ENCODE measurements at regions not wholly inside any gene's neighbourhood (a gene's known extent, or its start where the extent isn't known, plus 50 kb on each side); places are given as distances from the start of the nearest gene placed in this dataset.
"Not testable (repeated sequence)": the region's sequence is repeated elsewhere in the genome, so short reads cannot be mapped to it uniquely, and the experiment has no call there.

DNA sequence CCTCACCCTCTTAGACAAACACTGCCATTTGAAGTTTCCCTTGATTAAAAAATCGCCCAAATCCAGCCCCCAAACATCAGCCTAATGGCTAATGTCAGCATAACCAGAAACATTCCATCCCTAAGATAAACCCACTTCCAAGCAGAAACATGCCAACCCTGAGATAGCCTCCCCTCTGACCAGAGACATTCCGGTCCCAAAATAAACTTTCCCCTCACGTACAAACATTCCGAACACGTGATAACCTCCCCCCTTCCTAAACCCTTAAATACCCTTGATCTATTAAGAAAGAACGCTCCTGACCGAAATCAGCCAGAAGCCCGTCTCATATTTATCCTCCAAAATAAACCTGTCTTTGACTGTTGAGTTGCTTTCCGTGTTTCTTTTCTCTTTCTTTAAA is 237.2 kb downstream of the ASMT start:
- Mint-ChIP-seq H3K36me3 (ENCODE audit: insufficient read depth) (no peaks in the 10 kb centered on the region), H3K9me3 (no peaks in the 10 kb centered on the region), H3K4me3 (no peak overlapping the region), H3K4me1 (ENCODE audit: low read depth) (no peaks in the 10 kb centered on the region), H3K27me3 (ENCODE audit: low read depth) (no peaks in the 10 kb centered on the region)
- DNase-seq (no peak), ATAC-seq (no peak)

DNA sequence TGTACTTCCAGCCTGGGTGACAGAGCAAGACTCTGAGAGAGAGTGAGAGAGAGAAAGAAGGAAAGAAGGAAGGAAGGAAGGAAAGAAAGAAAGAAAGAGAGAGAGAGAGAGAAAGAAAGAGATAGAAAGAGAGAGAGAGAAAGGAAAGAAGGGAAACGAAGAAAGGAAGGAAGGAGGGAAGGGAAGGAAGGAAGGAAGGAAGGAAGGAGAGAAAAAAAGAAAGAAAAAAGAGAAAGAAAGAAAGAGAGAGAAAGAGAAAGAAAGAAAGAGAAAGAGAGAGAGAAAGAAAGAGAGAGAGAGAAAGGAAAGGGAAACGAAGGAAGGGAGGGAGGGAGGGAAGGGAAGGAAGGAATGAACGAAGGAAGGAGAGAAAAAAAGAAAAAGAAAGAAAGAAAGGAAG is 238.6 kb downstream of the ASMT start:
- DNase-seq: no peak
- no peaks in the 10 kb centered on the region for H3K36me3 Mint-ChIP-seq (ENCODE audit: insufficient read depth)
- no peaks in the 10 kb centered on the region for H3K4me1 Mint-ChIP-seq (ENCODE audit: low read depth)
- no peaks in the 10 kb centered on the region for H3K27me3 Mint-ChIP-seq (ENCODE audit: low read depth)
- no peak for ATAC-seq
- no peaks in the 10 kb centered on the region for H3K9me3 Mint-ChIP-seq
- H3K4me3 Mint-ChIP-seq: no peak overlapping the region

- Mint-ChIP-seq H3K4me1 (ENCODE audit: low read depth) (no peaks in the 10 kb centered on the region), H3K27me3 (ENCODE audit: low read depth) (no peaks in the 10 kb centered on the region), H3K9me3 (no peaks in the 10 kb centered on the region), H3K36me3 (ENCODE audit: insufficient read depth) (no peaks in the 10 kb centered on the region), H3K4me3 (no peak overlapping the region)
- DNase-seq: no peak
- ATAC-seq: no peak
These were observed 239.1 kb downstream of the ASMT start for GRCh38 chrX:1853916-1854315.

DNA sequence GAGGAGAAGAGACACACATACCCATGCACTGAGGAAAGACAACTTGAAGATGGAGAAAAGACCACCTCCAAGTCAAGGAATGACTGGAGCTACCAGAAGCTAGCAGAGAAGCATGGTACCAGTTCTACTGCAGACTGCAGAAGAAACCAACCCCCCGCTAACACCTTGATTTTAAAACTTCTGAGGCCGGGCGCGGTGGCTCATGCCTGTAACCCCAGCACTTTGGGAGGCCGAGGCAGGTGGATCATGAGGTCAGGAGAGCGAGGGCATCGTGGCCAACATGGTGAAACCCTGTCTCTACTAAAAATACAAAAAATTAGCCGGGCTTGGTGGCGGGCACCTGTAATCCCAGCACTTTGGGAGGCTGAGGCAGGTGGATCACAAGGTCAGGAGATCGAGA is 240.0 kb downstream of the ASMT start:
- not testable (repeated sequence) for H3K27me3 Mint-ChIP-seq (ENCODE audit: low read depth); H3K4me3 Mint-ChIP-seq; H3K9me3 Mint-ChIP-seq; H3K4me1 Mint-ChIP-seq (ENCODE audit: low read depth); ATAC-seq; H3K36me3 Mint-ChIP-seq (ENCODE audit: insufficient read depth); DNase-seq

- not testable (repeated sequence) for H3K27me3 Mint-ChIP-seq (ENCODE audit: low read depth); DNase-seq; H3K4me3 Mint-ChIP-seq; H3K4me1 Mint-ChIP-seq (ENCODE audit: low read depth); ATAC-seq; H3K9me3 Mint-ChIP-seq; H3K36me3 Mint-ChIP-seq (ENCODE audit: insufficient read depth)
These were observed 244.4 kb downstream of the ASMT start for GRCh38 chrX:1859266-1859665.

DNA sequence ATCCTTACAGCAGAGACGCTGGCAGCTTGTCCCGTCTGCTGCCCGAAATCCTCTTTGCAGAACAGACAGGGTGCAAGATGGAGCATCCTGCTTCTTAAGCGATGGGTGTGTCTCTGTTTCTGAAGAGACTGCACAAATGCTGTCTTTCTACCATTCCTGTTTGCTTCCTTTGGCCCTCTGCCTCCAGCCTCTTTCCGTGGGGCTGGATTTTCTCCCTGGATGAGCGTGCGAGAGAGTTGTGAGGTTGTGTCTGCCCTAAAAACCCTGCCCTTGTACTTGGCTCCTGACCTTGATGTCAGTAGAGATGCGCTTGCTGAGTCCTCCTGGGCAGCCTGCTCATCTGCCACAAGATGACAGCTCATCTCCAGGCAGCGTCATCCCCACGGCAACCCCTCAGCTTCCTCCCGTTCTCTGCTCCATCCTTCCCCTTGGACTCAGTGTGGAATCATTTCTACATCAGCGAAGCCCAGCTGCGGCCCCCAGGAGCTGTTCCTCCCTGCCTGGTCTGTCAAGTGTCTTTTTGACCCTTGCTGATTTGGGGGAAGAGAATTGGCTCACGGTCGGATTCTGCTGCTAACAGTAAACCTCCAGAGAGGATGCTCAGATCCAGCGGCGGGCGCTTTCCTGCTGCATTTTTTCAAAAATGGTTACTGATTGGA is 246.2 kb downstream of the ASMT start:
- ATAC-seq (no peak), DNase-seq (no peak)
- no peak overlapping the region for H3K4me3 Mint-ChIP-seq
- H3K9me3 Mint-ChIP-seq: no peaks in the 10 kb centered on the region
- no peaks in the 10 kb centered on the region for H3K4me1 Mint-ChIP-seq (ENCODE audit: low read depth)
- H3K27me3 Mint-ChIP-seq (ENCODE audit: low read depth): peaks cover 8% of the 10 kb centered on the region
- no peaks in the 10 kb centered on the region for H3K36me3 Mint-ChIP-seq (ENCODE audit: insufficient read depth)

GRCh38 chrX:1863995-1864394 is 249.1 kb downstream of the ASMT start:
- H3K4me3 Mint-ChIP-seq; H3K27me3 Mint-ChIP-seq (ENCODE audit: low read depth); H3K9me3 Mint-ChIP-seq; H3K4me1 Mint-ChIP-seq (ENCODE audit: low read depth); ATAC-seq; H3K36me3 Mint-ChIP-seq (ENCODE audit: insufficient read depth); DNase-seq: not testable (repeated sequence)

- no peaks in the 10 kb centered on the region for H3K36me3 Mint-ChIP-seq (ENCODE audit: insufficient read depth)
These were observed 255.6 kb downstream of the ASMT start for GRCh38 chrX:1870421-1870820.

DNA sequence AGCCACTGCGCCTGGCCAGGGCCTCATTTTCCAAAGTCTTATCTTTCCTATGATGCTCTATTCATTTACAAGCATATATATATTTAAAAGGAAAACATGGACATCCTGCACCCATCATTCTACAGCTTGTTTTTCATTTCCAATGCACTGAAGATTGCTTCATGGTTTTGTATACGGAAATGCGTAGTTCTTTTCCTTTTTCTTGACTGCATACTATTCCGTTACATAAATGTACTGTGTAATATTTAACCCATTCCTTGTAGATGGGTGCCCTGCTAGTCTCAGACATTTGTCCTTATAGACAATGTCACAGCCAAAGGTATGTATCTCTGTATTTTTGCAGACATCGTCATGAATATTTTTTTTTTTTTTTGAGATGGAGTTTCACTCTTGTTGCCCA is 257.0 kb downstream of the ASMT start:
- ATAC-seq: no peak
- DNase-seq: no peak
- Mint-ChIP-seq H3K4me3 (no peak overlapping the region), H3K9me3 (peaks cover 3% of the 10 kb centered on the region), H3K36me3 (ENCODE audit: insufficient read depth) (no peaks in the 10 kb centered on the region), H3K27me3 (ENCODE audit: low read depth) (no peaks in the 10 kb centered on the region), H3K4me1 (ENCODE audit: low read depth) (no peaks in the 10 kb centered on the region)

More at GRCh38 chrX:1870421-1870820, 255.6 kb downstream of the ASMT start:
- no peak for DNase-seq
- H3K9me3 Mint-ChIP-seq: no peaks in the 10 kb centered on the region
- no peak overlapping the region for H3K4me3 Mint-ChIP-seq
- no peak for ATAC-seq
- no peaks in the 10 kb centered on the region for H3K4me1 Mint-ChIP-seq (ENCODE audit: low read depth)
- no peaks in the 10 kb centered on the region for H3K27me3 Mint-ChIP-seq (ENCODE audit: low read depth)

- Mint-ChIP-seq H3K36me3 (ENCODE audit: insufficient read depth) (no peaks in the 10 kb centered on the region), H3K4me1 (ENCODE audit: low read depth) (no peaks in the 10 kb centered on the region), H3K27me3 (ENCODE audit: low read depth) (peaks cover 7% of the 10 kb centered on the region), H3K9me3 (peaks cover 3% of the 10 kb centered on the region), H3K4me3 (no peak overlapping the region)
- ATAC-seq: no peak
- DNase-seq: no peak
These were observed 258.8 kb downstream of the ASMT start for GRCh38 chrX:1873671-1874070.

DNA sequence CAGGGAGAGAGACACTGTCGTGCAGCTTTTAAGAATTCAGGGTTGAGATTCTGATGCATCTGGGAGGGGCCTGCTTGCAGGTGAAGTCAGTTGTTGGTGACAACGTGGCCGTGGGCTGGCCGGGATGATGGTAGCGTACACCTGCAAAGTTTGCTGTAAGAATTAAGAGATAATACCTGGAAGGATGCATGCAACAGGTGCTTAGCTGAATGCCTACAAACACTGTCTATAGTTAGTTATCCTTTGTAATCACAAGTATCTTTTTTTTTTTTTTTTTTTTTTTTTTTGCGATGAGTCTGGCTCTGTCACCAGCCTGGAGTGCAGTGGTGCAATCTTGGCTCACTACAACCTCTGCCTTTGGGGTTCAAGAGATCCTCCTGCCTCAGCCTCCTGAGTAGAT is 259.6 kb downstream of the ASMT start:
- peaks cover 3% of the 10 kb centered on the region for H3K9me3 Mint-ChIP-seq
- H3K36me3 Mint-ChIP-seq (ENCODE audit: insufficient read depth): no peaks in the 10 kb centered on the region
- no peak overlapping the region for H3K4me3 Mint-ChIP-seq
- no peak for DNase-seq
- peaks cover 7% of the 10 kb centered on the region for H3K27me3 Mint-ChIP-seq (ENCODE audit: low read depth)
- no peak for ATAC-seq
- H3K4me1 Mint-ChIP-seq (ENCODE audit: low read depth): no peaks in the 10 kb centered on the region

- H3K9me3 Mint-ChIP-seq: peaks cover 3% of the 10 kb centered on the region
- no peaks in the 10 kb centered on the region for H3K36me3 Mint-ChIP-seq (ENCODE audit: insufficient read depth)
- peaks cover 7% of the 10 kb centered on the region for H3K27me3 Mint-ChIP-seq (ENCODE audit: low read depth)
- H3K4me1 Mint-ChIP-seq (ENCODE audit: low read depth): no peaks in the 10 kb centered on the region
- DNase-seq (no peak), ATAC-seq (no peak)
- H3K4me3 Mint-ChIP-seq: no peak overlapping the region
These were observed 260.0 kb downstream of the ASMT start for GRCh38 chrX:1874899-1875298.

DNA sequence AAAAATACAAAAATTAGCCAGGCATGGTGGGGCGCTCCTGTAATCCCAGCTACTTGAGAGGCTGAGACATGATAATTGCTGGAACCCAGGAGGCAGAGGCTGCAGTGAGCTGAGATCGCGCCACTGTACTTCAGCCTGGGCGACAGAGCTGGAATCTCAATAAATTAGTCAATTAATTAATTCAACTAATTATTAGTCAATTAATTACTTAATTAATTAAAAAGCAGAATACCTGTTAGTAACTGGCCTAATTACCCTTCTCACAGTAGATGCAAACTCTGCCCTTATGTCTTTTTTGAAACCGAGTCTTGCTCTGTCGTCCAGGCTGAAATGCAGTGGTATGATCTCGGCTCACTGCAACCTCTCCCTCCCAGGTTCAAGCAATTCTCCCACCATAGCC is 261.2 kb downstream of the ASMT start:
- no peak overlapping the region for H3K4me3 Mint-ChIP-seq
- ATAC-seq (no peak), DNase-seq (no peak)
- peaks cover 7% of the 10 kb centered on the region for H3K27me3 Mint-ChIP-seq (ENCODE audit: low read depth)
- H3K4me1 Mint-ChIP-seq (ENCODE audit: low read depth): no peaks in the 10 kb centered on the region
- H3K9me3 Mint-ChIP-seq: peaks cover 8% of the 10 kb centered on the region
- no peaks in the 10 kb centered on the region for H3K36me3 Mint-ChIP-seq (ENCODE audit: insufficient read depth)

DNA sequence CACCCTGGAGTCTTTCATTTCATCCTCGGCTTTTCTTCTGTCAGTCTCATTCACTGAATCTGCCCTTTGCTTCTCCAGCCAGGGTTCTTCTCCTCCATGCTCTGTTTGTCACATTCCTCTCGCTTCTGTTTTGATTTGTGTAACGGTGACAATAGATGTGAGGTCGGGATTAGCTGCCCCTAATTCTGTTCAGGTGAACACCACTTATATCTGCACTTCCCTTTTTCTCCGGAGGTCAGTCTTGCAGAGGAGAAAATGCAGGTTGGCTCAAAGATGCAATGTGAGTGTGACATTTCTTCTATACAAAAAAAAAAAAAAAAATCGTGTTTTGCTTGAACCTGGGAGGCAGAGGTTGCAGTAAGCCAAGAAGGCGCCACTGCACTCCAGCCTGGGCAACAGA is 262.9 kb downstream of the ASMT start:
- ATAC-seq (no peak), DNase-seq (no peak)
- H3K4me1 Mint-ChIP-seq (ENCODE audit: low read depth): no peaks in the 10 kb centered on the region
- H3K27me3 Mint-ChIP-seq (ENCODE audit: low read depth): peaks cover 7% of the 10 kb centered on the region
- H3K9me3 Mint-ChIP-seq: peaks cover 8% of the 10 kb centered on the region
- H3K36me3 Mint-ChIP-seq (ENCODE audit: insufficient read depth): no peaks in the 10 kb centered on the region
- H3K4me3 Mint-ChIP-seq: no peak overlapping the region

GRCh38 chrX:1880884-1881817 is 266.3 kb downstream of the ASMT start:
- H3K36me3 Mint-ChIP-seq (ENCODE audit: insufficient read depth); H3K4me1 Mint-ChIP-seq (ENCODE audit: low read depth); ATAC-seq; DNase-seq; H3K4me3 Mint-ChIP-seq: not testable (repeated sequence)
- Mint-ChIP-seq H3K27me3 (ENCODE audit: low read depth) (peaks cover 14% of the 10 kb centered on the region), H3K9me3 (peaks cover 14% of the 10 kb centered on the region)
